GM19395 (cell line): ENCODE measurements at regions not wholly inside any gene's neighbourhood (a gene's known extent, or its start where the extent isn't known, plus 50 kb on each side); places are given as distances from the start of the nearest gene placed in this dataset.
"Not testable (repeated sequence)": the region's sequence is repeated elsewhere in the genome, so short reads cannot be mapped to it uniquely, and the experiment has no call there.

ENCODE experiments used
- ATAC-seq: cut with Tn5 transposase; IDR thresholded peaks from one replicate; pipeline ENCODE4 v1.9.1; 2021; ENCODE audit warnings: mild to moderate bottlenecking, moderate library complexity; ENCODE audit not compliant: unreplicated experiment

DNA sequence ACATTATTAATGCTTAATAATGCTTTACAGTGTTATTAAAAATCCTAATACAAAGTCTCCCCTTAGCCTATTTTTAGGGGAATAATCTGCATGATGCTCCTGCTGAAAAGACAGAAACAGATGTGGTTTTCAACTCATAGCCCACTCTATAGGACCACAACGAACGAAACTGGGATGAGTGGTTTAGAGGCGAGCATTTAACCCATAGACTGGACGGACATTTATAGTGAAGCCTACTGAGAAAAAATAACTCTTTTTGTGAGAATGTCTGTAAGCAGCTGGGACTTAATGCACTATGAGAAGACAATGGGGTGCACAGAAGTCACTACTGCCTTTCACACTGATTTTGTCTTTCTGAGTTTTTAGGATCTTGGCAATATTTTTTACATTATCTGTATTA is 1599.6 kb upstream of the B3GALT2 start:
- ATAC-seq, result no peak

DNA sequence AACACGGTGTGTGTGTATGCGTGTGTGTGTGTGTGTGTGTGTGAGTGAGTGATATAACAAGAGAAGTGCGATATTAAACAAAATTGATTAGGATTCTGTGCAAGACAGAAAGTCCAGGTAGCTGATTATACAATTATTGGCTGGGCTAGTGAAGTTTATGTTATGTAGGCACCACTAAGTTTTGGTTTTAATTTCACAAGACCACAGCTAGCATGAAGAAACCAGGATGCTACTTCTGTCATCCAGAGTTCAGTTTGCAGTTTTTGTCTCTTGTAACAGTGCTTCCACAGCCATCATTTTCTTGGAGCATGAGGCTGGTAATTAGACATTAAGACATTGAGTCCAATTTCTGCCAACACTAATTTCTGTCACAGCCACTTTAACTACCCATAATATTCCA is 1590.2 kb upstream of the B3GALT2 start:
- ATAC-seq, result no peak

DNA sequence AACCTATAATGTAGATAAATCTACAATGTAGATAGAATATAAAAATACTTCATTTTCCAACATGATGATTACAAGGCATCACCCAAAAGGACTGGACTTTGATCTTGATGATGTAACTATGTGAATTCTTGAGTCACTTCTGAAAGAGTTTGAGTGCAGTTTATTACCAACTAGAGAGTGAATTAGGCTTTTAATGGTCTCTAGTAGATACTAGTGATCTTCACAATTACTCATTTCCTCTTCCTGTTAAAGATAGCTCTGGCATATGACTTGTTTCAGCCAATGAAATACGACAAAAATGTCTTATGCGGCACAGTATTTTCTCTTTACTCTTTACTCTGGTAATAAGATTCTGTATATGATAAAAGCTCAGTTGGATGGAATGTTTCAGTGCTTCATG is 1588.1 kb upstream of the B3GALT2 start:
- no peak for ATAC-seq

DNA sequence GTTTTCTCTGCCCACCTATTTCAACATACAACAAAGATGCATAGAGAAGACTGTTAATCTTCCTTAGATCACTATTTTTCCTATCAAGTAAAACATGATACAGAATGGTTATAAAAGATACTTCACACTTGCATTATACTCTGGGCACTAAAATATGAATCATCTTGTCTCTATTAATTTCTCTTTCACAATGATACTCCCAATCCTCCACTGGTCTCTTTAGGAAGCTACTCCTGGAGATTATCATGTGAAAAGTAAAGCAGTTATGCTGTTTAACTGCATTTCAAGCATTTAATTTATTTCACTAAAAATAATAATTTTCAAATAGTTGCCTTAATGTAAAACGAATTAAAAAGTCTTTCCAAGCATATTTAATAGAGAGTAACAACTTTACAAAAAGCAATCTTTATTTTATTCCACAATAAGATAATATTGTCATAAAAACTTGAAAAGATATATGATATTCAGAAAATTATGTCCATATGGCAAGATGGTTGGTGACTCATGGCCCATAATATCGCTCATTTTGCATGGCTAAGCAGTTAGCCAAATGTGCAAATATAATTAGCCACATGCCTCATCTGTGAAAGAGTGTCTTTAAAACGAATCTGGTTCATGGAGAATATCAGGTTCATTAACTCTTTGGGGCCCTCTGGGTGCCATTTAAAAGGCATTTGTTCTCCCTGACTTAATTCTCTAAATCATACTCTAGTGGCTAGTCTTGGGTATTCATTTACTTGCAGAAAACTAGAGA is 1569.0 kb upstream of the B3GALT2 start:
- no peak for ATAC-seq

DNA sequence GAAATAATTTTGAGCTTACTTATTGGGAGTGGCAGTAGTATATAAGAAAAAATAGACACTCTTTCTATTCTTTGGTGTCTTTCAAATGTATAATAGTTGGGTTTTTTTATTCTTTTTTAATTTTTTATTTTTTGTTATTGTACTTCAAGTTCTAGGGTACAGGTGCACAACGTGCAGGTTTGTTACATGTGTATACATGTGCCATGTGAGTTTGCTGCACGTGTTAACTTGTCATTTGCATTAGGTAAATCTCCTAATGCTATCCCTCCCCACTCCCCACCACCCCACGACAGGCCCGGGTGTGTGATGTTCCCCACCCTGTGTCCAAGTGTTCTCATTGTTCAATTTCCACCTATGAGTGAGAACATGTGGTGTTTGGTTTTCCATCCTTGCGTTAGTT is 1552.4 kb upstream of the B3GALT2 start:
- ATAC-seq, result not testable (repeated sequence)

DNA sequence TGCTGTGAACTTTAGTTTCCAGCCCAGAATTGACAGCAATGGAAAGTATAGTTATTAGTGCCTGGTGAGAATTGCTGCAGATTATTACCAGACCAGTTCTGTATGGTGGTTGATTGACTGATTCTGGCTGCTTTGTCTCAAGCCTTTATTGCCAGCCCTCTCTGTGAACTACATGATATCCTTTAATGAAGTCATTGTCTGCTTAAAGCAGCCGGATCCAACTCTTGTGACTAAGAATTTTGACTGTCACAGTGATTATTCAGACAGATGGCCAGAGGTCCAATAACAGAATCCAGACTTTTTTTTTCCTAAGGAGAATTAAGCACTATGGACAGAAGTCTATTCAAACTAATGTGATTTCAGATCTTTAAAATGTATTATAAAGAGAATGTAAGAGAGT is 1548.6 kb upstream of the B3GALT2 start:
- no peak for ATAC-seq

DNA sequence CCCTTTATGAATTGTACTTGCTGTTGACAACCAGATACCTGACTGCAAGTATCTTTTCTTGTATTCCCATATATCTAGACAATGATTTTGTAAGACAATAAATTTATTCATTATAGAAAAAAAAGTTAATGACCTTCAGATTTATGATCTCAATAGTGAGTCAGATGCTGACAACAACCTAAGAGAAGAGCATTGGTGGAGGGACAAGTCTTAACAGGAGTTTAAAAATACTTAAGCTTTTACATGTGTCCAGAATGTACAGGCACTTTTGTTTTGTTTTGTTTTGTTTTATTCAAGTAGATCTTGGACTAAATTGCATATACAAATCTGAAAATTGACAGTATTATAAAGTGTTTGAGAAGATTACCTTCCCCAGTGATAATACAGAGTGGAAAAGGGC is 1544.6 kb upstream of the B3GALT2 start:
- no peak for ATAC-seq

DNA sequence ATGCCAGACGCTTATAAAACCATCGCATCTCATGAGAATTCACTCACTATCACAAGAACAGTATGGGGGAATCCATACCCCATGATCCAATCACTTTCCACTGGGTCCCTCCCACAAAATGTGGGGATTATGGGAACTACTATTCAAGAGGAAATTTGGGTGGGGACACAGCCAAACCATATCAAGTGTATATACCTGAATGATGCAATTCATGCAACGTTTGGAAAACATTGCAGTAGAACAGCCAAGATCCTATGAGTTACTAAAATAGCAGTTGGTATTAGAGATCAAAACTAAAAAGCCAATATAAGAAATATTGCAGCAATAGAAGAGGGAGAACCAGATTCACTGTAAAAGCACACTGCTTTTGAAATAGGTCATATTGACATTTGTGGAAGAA is 1543.9 kb upstream of the B3GALT2 start:
- no peak for ATAC-seq

DNA sequence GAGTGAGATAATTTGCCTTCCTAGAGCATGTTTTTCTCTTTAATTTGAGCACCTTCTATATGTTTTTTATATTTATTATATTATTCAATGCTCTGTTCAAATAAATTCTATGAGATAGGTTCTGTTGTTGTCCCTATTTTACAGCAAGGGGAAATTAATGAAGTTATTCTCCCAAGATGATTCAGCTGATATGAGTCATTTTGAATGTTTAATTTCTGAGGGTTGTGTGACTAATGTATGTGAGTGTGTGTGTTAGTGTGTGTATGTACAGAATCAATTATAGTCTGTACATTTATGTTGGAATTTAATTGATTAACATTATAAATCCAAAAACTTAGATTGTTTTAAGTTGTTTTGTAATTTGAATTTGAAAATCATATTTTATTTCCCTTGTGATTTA is 1536.7 kb upstream of the B3GALT2 start:
- no peak for ATAC-seq

DNA sequence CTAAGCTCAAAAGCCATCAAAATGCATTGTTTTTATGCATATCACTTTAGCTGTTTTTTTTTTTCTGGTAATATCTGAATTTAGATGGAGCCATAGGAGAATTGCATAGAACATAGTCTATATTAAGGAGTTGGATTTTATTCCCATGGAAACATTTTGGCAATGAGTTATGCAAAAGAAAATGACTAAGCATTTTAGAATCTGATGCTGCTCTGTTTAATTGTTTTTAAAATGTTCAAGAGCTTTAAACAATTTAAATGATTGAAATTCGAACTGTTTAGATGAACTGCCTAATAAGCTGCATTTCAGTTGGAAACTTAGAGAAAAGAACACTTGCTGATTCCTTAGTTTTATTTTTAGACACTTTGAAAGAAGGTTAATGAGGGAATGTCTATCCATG is 1531.5 kb upstream of the B3GALT2 start:
- no peak for ATAC-seq

DNA sequence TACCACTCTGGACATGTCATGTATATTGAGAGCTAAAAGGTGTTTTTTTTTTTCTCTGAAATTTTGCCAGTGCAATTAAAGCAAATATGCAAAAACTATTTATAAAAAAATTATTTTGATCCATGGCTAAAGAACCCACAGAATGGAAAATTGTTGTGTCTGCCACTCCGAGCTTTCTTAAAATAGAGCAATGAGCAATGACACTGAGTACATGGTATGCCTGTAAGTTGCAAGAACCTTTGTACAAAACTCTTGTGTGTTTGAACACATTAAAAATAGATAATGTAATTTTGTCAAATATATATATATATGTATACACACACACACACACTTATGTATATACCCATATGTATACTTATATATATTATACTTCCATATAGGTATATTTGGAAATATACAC is 1530.9 kb upstream of the B3GALT2 start:
- ATAC-seq, result no peak

DNA sequence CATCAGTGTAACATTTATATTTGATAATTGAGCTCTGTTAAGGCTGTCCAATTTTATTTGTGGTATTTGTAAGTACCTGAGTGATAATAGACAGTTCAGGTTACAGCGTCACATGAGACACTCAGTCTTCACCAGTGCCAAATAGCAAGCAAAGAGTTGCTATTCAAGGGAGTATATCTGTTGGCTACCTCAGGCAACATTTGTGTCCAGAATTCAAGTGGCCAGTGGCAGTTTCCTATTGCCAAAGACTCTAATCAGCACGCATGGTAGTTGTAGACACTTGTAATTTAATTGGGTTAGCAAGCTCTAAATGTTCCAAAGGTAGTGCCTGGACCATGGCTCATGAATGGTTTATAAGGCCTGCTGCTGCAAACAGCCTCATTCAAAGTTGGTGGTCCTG is 1524.3 kb upstream of the B3GALT2 start:
- no peak for ATAC-seq

DNA sequence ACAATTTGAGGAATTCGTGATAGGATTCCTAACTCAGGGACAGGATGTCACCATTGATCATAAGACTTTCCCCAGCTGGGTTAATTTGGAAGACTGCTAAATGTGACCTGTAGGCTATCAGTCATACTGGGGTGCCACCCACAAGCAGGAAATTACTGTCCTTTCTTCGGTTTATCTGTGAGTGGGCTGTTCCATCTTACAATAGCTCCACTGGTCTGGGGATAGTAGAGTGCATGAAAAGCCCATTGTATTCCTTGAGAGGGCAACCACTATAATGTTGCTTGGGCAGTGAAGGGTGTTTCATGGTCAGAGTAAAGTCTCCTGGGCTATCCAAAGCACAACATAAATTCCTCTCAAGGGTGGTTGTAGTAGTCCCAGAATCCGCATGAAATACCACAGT is 1523.0 kb upstream of the B3GALT2 start:
- ATAC-seq, result no peak

DNA sequence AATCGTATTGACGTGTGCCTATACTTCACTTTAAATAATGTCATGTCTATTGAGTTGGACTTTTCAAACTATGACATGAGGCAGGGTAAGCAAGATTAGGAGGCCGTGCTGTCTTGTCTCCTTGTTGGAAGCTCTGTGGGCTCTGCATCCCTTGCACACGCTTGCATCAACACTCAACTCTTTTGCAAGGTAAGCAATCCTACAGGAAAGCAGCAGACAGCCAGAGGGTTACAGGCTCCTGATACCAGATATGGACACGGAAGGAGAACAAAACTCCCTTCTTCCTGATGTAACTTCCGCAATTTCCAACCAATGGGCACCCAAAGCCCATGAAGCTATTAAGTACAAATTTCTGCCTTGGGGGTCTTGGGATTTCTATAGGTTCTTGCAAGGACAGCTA is 1520.7 kb upstream of the B3GALT2 start:
- no peak for ATAC-seq

DNA sequence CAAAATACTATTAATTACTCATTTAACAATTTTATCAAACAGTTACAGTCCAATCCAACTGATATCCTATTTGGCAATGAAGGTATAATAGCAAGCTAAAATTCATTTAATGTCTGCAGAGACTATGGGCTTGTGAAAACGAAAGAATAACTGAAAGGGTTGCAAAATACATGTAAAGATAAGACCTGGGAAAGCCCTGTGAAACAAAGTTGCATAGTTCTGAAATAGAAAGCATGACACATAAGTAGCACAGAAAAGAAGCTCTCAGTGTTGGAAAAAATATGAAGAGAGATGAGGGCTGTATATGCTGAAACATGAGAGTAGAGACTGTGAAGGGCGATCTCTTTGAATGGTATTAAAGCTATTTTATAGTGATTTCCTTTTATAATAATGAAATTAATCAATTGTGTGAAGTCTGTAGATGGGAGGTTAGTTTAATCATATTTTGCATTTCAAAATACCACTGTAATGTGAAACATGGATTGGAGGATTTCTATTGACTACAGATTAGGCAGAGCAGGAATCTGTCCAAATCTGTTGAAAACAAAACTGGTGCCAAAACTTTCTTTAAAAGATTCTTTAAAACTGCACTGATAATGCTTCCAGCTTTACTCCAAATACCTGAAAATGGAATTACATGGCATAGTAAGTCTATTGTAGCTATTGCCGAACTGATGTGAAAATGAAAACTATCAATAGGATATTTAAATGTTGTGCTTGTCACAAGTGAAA is 1518.9 kb upstream of the B3GALT2 start:
- peak; percentile 78 for ATAC-seq

DNA sequence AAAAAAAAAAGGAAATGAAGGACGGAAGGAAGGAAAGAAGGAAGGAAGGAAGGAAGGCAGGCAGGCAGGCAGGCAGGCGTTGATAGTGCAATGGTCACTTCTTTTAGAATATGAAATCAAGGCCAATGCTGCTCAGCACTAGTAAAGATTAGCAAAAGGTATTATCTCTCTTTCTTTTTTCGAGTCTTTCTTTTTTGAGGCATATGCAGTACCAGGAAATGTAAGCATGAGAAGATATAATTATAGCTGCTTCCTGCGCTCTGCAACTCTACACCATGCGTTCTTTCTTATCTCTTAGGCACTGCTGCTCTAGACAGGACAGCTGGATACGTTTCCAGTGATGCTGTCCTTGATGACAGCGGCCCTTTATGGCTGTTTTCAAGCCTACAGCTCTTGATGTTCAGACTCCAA is 1512.5 kb upstream of the B3GALT2 start:
- no peak for ATAC-seq

DNA sequence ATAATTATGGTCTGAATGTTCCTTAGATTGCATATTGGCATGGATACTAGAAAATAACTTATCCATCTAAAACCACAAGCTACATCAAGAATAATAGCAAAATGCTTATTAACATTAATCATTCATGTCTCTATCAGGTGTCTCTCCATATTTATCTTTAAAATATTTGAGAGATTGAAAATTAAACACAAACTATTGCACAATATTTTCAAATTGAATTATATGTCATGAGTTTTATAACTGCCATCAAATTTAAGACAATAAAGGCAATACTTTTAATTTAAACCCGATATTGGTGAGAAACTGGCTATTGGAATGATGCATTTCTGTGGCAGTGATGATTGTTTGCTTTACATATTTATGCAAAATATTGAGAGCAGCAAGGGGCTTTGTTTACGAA is 1506.8 kb upstream of the B3GALT2 start:
- ATAC-seq, result no peak

DNA sequence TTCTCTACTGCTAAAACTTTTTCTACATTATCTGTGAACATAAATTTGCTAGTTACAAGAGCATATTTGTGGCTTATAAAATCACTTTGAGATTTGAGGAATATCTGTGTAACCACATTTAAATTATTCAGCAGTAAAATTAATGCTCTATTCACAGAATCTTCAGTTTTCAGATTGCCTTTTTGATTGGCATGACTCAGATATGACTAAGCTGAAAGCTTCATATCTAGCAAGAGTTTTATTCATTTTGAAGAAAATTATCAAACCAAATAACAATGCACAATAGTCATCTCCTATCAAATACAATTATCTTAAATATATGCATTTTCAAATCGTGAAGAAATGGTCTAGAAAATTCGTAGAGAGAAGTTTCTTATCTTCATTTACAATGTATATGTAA is 1498.2 kb upstream of the B3GALT2 start:
- ATAC-seq, result no peak

DNA sequence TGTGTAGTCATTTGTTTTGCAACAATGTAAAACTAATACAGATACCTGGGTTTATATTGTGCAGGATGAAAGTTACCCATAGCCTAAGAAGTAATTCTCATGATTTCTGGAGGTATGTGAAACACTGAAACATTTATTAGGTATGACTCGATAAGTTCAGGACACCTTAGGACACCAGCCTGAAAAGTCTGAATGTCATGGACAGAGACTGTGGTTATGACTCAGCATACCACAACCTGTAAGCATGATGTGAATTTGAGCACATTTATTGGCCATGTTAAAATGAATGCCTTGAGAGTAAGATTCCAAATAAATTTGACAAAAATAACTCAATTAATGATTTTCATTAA is 1471.7 kb upstream of the B3GALT2 start:
- ATAC-seq, result no peak

DNA sequence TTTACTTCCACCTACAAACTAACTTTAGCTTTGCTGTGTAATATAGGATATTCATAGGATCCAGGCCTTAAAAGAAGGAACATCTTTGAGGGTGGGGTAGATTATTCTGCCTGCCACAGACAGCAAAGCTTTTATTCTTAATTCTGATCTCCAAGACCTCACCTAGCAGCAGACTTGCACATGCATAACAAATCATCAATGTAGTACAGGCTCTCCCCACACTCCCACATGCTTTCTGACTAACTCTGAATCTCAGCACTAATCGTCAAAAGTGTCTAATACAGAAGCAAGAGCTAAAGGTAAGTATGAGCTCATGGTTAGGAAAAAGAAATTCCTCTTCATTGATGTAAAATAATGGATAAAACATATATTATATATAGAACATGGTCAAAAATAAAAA is 1468.5 kb upstream of the B3GALT2 start:
- ATAC-seq, result no peak

DNA sequence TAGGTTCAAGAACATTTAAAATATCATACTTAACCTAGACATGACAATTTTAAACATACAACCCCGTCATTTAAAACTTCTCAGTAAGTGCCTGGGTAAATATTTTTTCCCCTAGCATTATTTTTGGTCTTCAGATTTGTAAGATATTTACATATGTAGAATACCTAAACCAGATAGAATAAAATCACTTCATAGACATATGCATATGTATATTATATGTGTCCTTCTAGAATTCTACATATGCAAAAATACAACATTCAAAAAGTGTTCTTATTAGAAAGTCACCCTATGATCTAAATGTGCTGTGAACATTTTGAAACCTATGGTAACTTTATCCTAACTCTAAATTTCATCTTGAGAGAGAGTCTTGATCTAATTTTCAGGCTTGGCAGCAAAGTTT is 1467.0 kb upstream of the B3GALT2 start:
- no peak for ATAC-seq

DNA sequence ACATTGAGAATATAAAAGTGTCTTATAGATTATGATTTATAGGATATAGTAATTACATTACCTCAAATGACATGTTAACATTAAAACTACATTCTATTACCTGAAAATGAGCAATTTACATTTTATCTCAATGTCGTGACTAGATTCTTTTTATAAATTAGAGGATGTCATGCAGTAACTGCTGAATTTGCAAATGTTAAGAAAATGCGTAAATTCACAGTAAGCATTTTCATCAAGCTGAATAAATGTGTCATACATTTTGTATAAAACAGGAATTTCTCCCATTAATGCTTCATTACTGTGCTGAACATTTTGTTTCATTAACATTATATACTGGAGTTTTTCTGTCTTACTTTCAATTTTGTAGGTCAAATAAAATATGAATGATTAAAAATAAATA is 1460.7 kb upstream of the B3GALT2 start:
- ATAC-seq, result no peak

DNA sequence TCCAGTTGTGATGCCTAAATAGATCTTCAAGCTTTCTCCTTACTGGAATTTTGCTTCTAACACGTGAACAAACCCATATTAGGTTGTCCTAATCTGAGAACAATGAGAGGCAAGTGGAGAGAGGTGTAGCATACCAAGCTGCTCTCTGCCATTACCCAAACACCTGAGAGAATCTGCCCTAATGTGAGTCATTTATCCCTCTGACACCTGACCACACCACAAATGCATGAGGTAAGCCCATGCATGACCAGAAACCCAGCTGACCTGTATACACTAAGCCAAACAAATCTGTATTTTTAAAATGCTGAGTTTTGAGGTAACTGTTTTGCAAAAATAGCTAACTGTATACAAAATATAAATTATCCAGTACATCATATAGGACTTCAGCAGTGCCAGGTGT is 1458.1 kb upstream of the B3GALT2 start:
- no peak for ATAC-seq
